Lower lobe of right lung (tissue), 2 donors: ENCODE measurements at regions not wholly inside any gene's neighbourhood (a gene's known extent, or its start where the extent isn't known, plus 50 kb on each side); places are given as distances from the start of the nearest gene placed in this dataset.

Source experiments
- ATAC-seq, 2 donors: fragments of 200-7000 bp; cut with Tn5 transposase; one replicate each; pipeline ENCODE4 v1.9.1; 2020 to 2022; ENCODE audit warnings: mild to moderate bottlenecking in 2 of 2, moderate library complexity in 2 of 2
- DNase-seq: peaks from one replicate; pipeline ENCODE4 v3.0.0-alpha.2; 2020
- H3K27ac ChIP-seq: fragments of 200-600 bp; one replicate; pipeline ENCODE4 v1.8.0; 2022
- H3K27me3 ChIP-seq: fragments of 200-600 bp; one replicate; pipeline ENCODE4 v1.8.0; 2022; ENCODE audit warnings: low read depth
- H3K36me3 ChIP-seq: fragments of 200-600 bp; one replicate; pipeline ENCODE4 v1.8.0; 2022; ENCODE audit warnings: mild to moderate bottlenecking
- H3K4me1 ChIP-seq: fragments of 200-600 bp; one replicate; pipeline ENCODE4 v1.8.0; 2022
- H3K4me3 ChIP-seq: fragments of 200-600 bp; one replicate; pipeline ENCODE4 v1.8.0; 2022; ENCODE audit warnings: mild to moderate bottlenecking
- H3K9me3 ChIP-seq: fragments of 200-600 bp; one replicate; pipeline ENCODE4 v1.8.0; 2022
- CTCF ChIP-seq: fragments of 200-600 bp; IDR thresholded peaks from one replicate; pipeline ENCODE4 v1.8.0; 2022; ENCODE audit warnings: antibody characterized with exemption, mild to moderate bottlenecking
- intact Hi-C: fragments of 100-400 bp; cut with DNase I; formaldehyde crosslinking; loops from one replicate; pipeline ENCODE4 v1.11.0; 2022
- donor health status: DM: no; HTN: yes; CAD: no; lungs with severe emphysema.

- H3K27ac ChIP-seq: no peak overlapping the region
- ATAC-seq (no peak), DNase-seq (no peak)
- no peak overlapping the region for H3K4me3 ChIP-seq
- TF ChIP-seq CTCF: no peak
- H3K27me3 ChIP-seq: no peaks in the 10 kb centered on the region
- intact Hi-C loops: no loop called here
- H3K36me3 ChIP-seq: no peaks in the 10 kb centered on the region
- no peaks in the 10 kb centered on the region for H3K9me3 ChIP-seq
- H3K4me1 ChIP-seq: no peaks in the 10 kb centered on the region
Observed at GRCh38 chr21:18529254-18529653, 125.7 kb upstream of the TMPRSS15 start.

GRCh38 chr21:18542081-18542480, 138.5 kb upstream of the TMPRSS15 start:
- H3K36me3 ChIP-seq: no peaks in the 10 kb centered on the region
- DNase-seq (no peak), ATAC-seq (no peak)
- H3K4me3 ChIP-seq: no peak overlapping the region
- H3K9me3 ChIP-seq: no peaks in the 10 kb centered on the region
- TF ChIP-seq CTCF: no peak
- H3K4me1 ChIP-seq: no peaks in the 10 kb centered on the region
- H3K27ac ChIP-seq: no peak overlapping the region
- intact Hi-C loops: no loop called here
- H3K27me3 ChIP-seq: no peaks in the 10 kb centered on the region

- intact Hi-C loops: no loop called here
- Histone ChIP-seq H3K36me3 (no peaks in the 10 kb centered on the region), H3K27me3 (no peaks in the 10 kb centered on the region), H3K9me3 (no peaks in the 10 kb centered on the region), H3K4me1 (no peaks in the 10 kb centered on the region), H3K27ac (no peak overlapping the region), H3K4me3 (no peak overlapping the region)
- no peak for ATAC-seq
- DNase-seq: no peak
- TF ChIP-seq CTCF: no peak
Observed at GRCh38 chr21:18545908-18546307, 142.3 kb upstream of the TMPRSS15 start.

- ATAC-seq (no peak), DNase-seq (no peak)
- H3K4me3 ChIP-seq: no peak overlapping the region
- H3K27me3 ChIP-seq: no peaks in the 10 kb centered on the region
- TF ChIP-seq CTCF: no peak
- no peaks in the 10 kb centered on the region for H3K36me3 ChIP-seq
- no peak overlapping the region for H3K27ac ChIP-seq
- intact Hi-C loops: no loop called here
- no peaks in the 10 kb centered on the region for H3K4me1 ChIP-seq
- no peaks in the 10 kb centered on the region for H3K9me3 ChIP-seq
Observed at GRCh38 chr21:18547347-18547746, 143.8 kb upstream of the TMPRSS15 start.

GRCh38 chr21:18548249-18548648, 144.7 kb upstream of the TMPRSS15 start:
- ATAC-seq (no peak), DNase-seq (no peak)
- no peak for TF ChIP-seq CTCF
- H3K27me3 ChIP-seq: no peaks in the 10 kb centered on the region
- no peaks in the 10 kb centered on the region for H3K9me3 ChIP-seq
- no peak overlapping the region for H3K27ac ChIP-seq
- no peaks in the 10 kb centered on the region for H3K4me1 ChIP-seq
- H3K4me3 ChIP-seq: no peak overlapping the region
- intact Hi-C loops: no loop called here
- H3K36me3 ChIP-seq: no peaks in the 10 kb centered on the region
